IMR-90 (cell line): ENCODE measurements at regions not wholly inside any gene's neighbourhood (a gene's known extent, or its start where the extent isn't known, plus 50 kb on each side); places are given as distances from the start of the nearest gene placed in this dataset.

Source experiments
- ATAC-seq: fragments of 200-7000 bp; cut with Tn5 transposase; 2 replicates; pipeline ENCODE4 v1.9.1; 2020; ENCODE audit warnings: low read depth, mild to moderate bottlenecking, moderate library complexity
- BruUV-seq: library from RNA; stranded (reverse); fragments of 400-500 nt; replicated peaks from 2 replicates; lab custom pipeline; 2021; lab: Mats Ljungman, UMichigan
- CTCF ChIA-PET: fragments of 300-600 bp; formaldehyde crosslinking; extraction: SDS; loops from one replicate; lab custom pipeline; 2021; ENCODE audit warnings: antibody characterized with exemption; lab: Yijun Ruan, JAX
- POLR2A ChIA-PET: fragments of 300-600 bp; sonication (Branson Sonifier 250); formaldehyde crosslinking; loops from one replicate; lab custom pipeline; 2022; ENCODE audit warnings: antibody characterized with exemption; ENCODE audit not compliant: unreplicated experiment; lab: Charles Lee
- DNase-seq: peaks from one replicate; pipeline ENCODE4 v3.0.0; 2013
- H2AFZ ChIP-seq: replicated peaks from 2 replicates; pipeline ENCODE3; 2013; ENCODE audit warnings: low read length, mild to moderate bottlenecking; ENCODE audit not compliant: poor library complexity
- H2AK5ac ChIP-seq: 2 replicates; pipeline ENCODE4 v1.6.1; 2013; ENCODE audit warnings: low read depth, low read length, inconsistent platforms
- H2AK9ac ChIP-seq: replicated peaks from 2 replicates; pipeline ENCODE3; 2013; ENCODE audit warnings: mild to moderate bottlenecking, low read depth, low read length, moderate library complexity; ENCODE audit not compliant: poor library complexity
- H2BK120ac ChIP-seq: 2 replicates; pipeline ENCODE4 v1.6.1; 2013; ENCODE audit warnings: low read depth, low read length, inconsistent platforms
- H2BK15ac ChIP-seq: 3 replicates; pipeline ENCODE4 v1.6.1; 2013; ENCODE audit warnings: low read depth, low read length, inconsistent platforms
- H2BK20ac ChIP-seq: 2 replicates; pipeline ENCODE4 v1.6.1; 2013; ENCODE audit warnings: low read depth, mild to moderate bottlenecking, inconsistent platforms, low read length, moderate library complexity
- H2BK5ac ChIP-seq: 2 replicates; pipeline ENCODE4 v1.6.1; 2013; ENCODE audit warnings: mild to moderate bottlenecking, low read depth, low read length, inconsistent platforms; ENCODE audit not compliant: poor library complexity, severe bottlenecking
- H3K14ac ChIP-seq: replicated peaks from 2 replicates; pipeline ENCODE4 v1.6.1; 2013; ENCODE audit warnings: low read depth, low read length, inconsistent platforms
- H3K18ac ChIP-seq: 2 replicates; pipeline ENCODE4 v1.6.1; 2013; ENCODE audit warnings: low read depth, low read length, control low read depth
- H3K23ac ChIP-seq: 2 replicates; pipeline ENCODE4 v1.6.1; 2013; ENCODE audit warnings: low read depth, low read length, inconsistent platforms
- H3K27ac ChIP-seq: 2 replicates; pipeline ENCODE4 v1.5.1; 2013; ENCODE audit warnings: mild to moderate bottlenecking, control low read depth, low read length; ENCODE audit not compliant: insufficient read depth
- H3K27me3 ChIP-seq: 2 replicates; pipeline ENCODE4 v1.6.1; 2013; ENCODE audit warnings: low read length; ENCODE audit not compliant: control insufficient read depth, insufficient read depth
- H3K36me3 ChIP-seq: 2 replicates; pipeline ENCODE4 v1.6.1; 2013; ENCODE audit warnings: low read length, mixed read lengths; ENCODE audit not compliant: control insufficient read depth, insufficient read depth
- H3K4ac ChIP-seq: 2 replicates; pipeline ENCODE4 v1.6.1; 2013; ENCODE audit warnings: low read depth, low read length, inconsistent platforms
- H3K4me1 ChIP-seq: 2 replicates; pipeline ENCODE4 v1.6.1; 2013; ENCODE audit warnings: low read length, mixed read lengths; ENCODE audit not compliant: control insufficient read depth, insufficient read depth
- H3K4me2 ChIP-seq: 2 replicates; pipeline ENCODE4 v1.6.1; 2013; ENCODE audit warnings: low read depth, mild to moderate bottlenecking, control low read depth, low read length, moderate library complexity
- H3K4me3 ChIP-seq: 2 replicates; pipeline ENCODE4 v1.5.1; 2013; ENCODE audit warnings: low read depth, mild to moderate bottlenecking, control low read depth, low read length, moderate library complexity; ENCODE audit not compliant: insufficient read depth
- H3K56ac ChIP-seq: 2 replicates; pipeline ENCODE4 v1.6.1; 2013; ENCODE audit warnings: low read length, inconsistent platforms; ENCODE audit not compliant: insufficient read depth; ENCODE audit errors: extremely low read depth
- H3K79me1 ChIP-seq, 2 experiments: 2 replicates each; pipeline ENCODE4 v1.6.1; 2013; ENCODE audit warnings: low read length in 2 of 2, inconsistent platforms in 1 of 2, low read depth in 1 of 2
- H3K9ac ChIP-seq: 2 replicates; pipeline ENCODE4 v1.6.1; 2013; ENCODE audit warnings: low read depth, low read length, control low read depth
- H3K9me1 ChIP-seq: 2 replicates; pipeline ENCODE4 v1.6.1; 2013; ENCODE audit warnings: low read length, inconsistent platforms; ENCODE audit not compliant: insufficient read depth
- H3K9me3 ChIP-seq: 2 replicates; pipeline ENCODE4 v1.6.1; 2013; ENCODE audit warnings: low read length; ENCODE audit not compliant: control insufficient read depth, insufficient read depth
- H4K20me1 ChIP-seq: 2 replicates; pipeline ENCODE4 v1.6.1; 2013; ENCODE audit warnings: low read length, inconsistent platforms; ENCODE audit not compliant: insufficient read depth
- H4K5ac ChIP-seq: 2 replicates; pipeline ENCODE4 v1.6.1; 2013; ENCODE audit warnings: mild to moderate bottlenecking, low read depth, low read length, control low read depth
- H4K8ac ChIP-seq, 2 experiments: 2 replicates each; pipeline ENCODE4 v1.6.1; 2013; ENCODE audit warnings: low read depth in 2 of 2, low read length in 2 of 2, control low read depth in 1 of 2, inconsistent platforms in 1 of 2
- H4K91ac ChIP-seq: 2 replicates; pipeline ENCODE4 v1.6.1; 2013; ENCODE audit warnings: low read depth, low read length, inconsistent platforms; ENCODE audit not compliant: insufficient read depth
- BHLHE40 ChIP-seq: fragments of 150-350 bp; IDR thresholded peaks from 2 replicates; pipeline ENCODE4 v1.6.1; 2016; ENCODE audit warnings: mild to moderate bottlenecking, low read depth, low read length
- CEBPB ChIP-seq: IDR thresholded peaks from 2 replicates; pipeline ENCODE4 v1.6.1; 2012; ENCODE audit warnings: low read depth, low read length, improper control_type of control experiment
- CHD1 ChIP-seq: IDR thresholded peaks from 2 replicates; pipeline ENCODE4 v1.6.1; 2012; ENCODE audit warnings: low read depth, low read length, improper control_type of control experiment
- CTCF ChIP-seq: conservative IDR thresholded peaks from 2 replicates; pipeline ENCODE4 v1.5.1; 2012; ENCODE audit warnings: mild to moderate bottlenecking, low read depth, low read length, improper control_type of control experiment
- ELK1 ChIP-seq: fragments of 150-350 bp; IDR thresholded peaks from 2 replicates; pipeline ENCODE4 v1.6.1; 2016; ENCODE audit warnings: low read depth, mild to moderate bottlenecking, low read length, moderate library complexity, borderline replicate concordance
- FOS ChIP-seq: fragments of 150-350 bp; IDR thresholded peaks from 2 replicates; pipeline ENCODE4 v1.6.1; 2016; ENCODE audit warnings: low read depth, low read length
- MAFK ChIP-seq: IDR thresholded peaks from 2 replicates; pipeline ENCODE4 v1.6.1; 2012; ENCODE audit warnings: low read depth, low read length, improper control_type of control experiment
- MAZ ChIP-seq: IDR thresholded peaks from 2 replicates; pipeline ENCODE4 v1.6.1; 2012; ENCODE audit warnings: low read depth, mild to moderate bottlenecking, low read length, improper control_type of control experiment, moderate library complexity, borderline replicate concordance
- MXI1 ChIP-seq: IDR thresholded peaks from 2 replicates; pipeline ENCODE4 v1.6.1; 2012; ENCODE audit warnings: low read depth, mild to moderate bottlenecking, low read length, moderate library complexity, borderline replicate concordance
- NFE2L2 ChIP-seq: fragments of 150-350 bp; IDR thresholded peaks from 2 replicates; pipeline ENCODE4 v1.6.1; 2016; ENCODE audit warnings: low read depth, mild to moderate bottlenecking, low read length
- POLR2A ChIP-seq: IDR thresholded peaks from 2 replicates; pipeline ENCODE4 v1.6.1; 2012; ENCODE audit warnings: mild to moderate bottlenecking, low read depth, low read length
- RAD21 ChIP-seq: IDR thresholded peaks from 2 replicates; pipeline ENCODE4 v1.6.1; 2012; ENCODE audit warnings: low read length, improper control_type of control experiment
- RCOR1 ChIP-seq: IDR thresholded peaks from 2 replicates; pipeline ENCODE4 v1.6.1; 2012; ENCODE audit warnings: mild to moderate bottlenecking, low read length, improper control_type of control experiment; ENCODE audit not compliant: insufficient replicate concordance
- RFX5 ChIP-seq: IDR thresholded peaks from 2 replicates; pipeline ENCODE4 v1.8.0; 2012; ENCODE audit warnings: low read depth, mild to moderate bottlenecking, low read length, moderate library complexity
- SMC3 ChIP-seq: fragments of 150-350 bp; IDR thresholded peaks from 2 replicates; pipeline ENCODE4 v1.6.1; 2016; ENCODE audit warnings: low read depth, mild to moderate bottlenecking, antibody characterized with exemption, low read length, moderate library complexity
- USF2 ChIP-seq: fragments of 150-350 bp; IDR thresholded peaks from 2 replicates; pipeline ENCODE4 v1.6.1; 2017; ENCODE audit warnings: mild to moderate bottlenecking, antibody characterized with exemption, low read length, low read depth
- dilution Hi-C: fragments of 300-500 bp; cut with HindIII; formaldehyde crosslinking; loops from one replicate; pipeline ENCODE4 v1.14.3; 2018; ENCODE audit warnings: low sequenced_read_pairs; ENCODE audit not compliant: unreplicated experiment
- in situ Hi-C: fragments of 300-500 bp; cut with MboI; formaldehyde crosslinking; loops from 3 replicates; pipeline ENCODE4 v1.14.3; 2019; ENCODE audit warnings: low sequenced_read_pairs, inconsistent platforms, mixed read lengths
- intact Hi-C: fragments of 100-400 bp; cut with micrococcal nuclease; formaldehyde crosslinking; loops from 2 replicates; pipeline ENCODE4 v1.10.0; 2022

- no peak for ATAC-seq
- H2AK5ac ChIP-seq: no peak overlapping the region
- dilution Hi-C loops: no loop called here
These were observed 776.7 kb downstream of the DTWD2 start for GRCh38 chr5:118211606-118212005.

More at GRCh38 chr5:118211606-118212005, 776.7 kb downstream of the DTWD2 start:
- no TSS peak for BruUV-seq
- H3K4me2 ChIP-seq: no peak overlapping the region
- no peak overlapping the region for H4K91ac ChIP-seq
- H3K9me1 ChIP-seq: no peaks in the 10 kb centered on the region
- H2BK5ac ChIP-seq: no peak overlapping the region
- no peak overlapping the region for H2BK15ac ChIP-seq
- POLR2A ChIA-PET: no interaction called here
- CTCF ChIA-PET: no interaction called here
- no peak overlapping the region for H3K27ac ChIP-seq
- H2AK9ac ChIP-seq: no peak overlapping the region
- H2BK20ac ChIP-seq: no peak overlapping the region
- H3K36me3 ChIP-seq: no peaks in the 10 kb centered on the region
- no peak overlapping the region for H3K9ac ChIP-seq
- H4K20me1 ChIP-seq: no peaks in the 10 kb centered on the region
- H3K79me1 ChIP-seq: no peaks in the 10 kb centered on the region
- no peak overlapping the region for H4K8ac ChIP-seq
- H3K23ac ChIP-seq: no peak overlapping the region
- peaks cover 9% of the 10 kb centered on the region; the same call in 1 of the 2 replicates for H3K9me3 ChIP-seq
- H3K27me3 ChIP-seq: no peaks in the 10 kb centered on the region
- H2BK120ac ChIP-seq: no peak overlapping the region
- H2AFZ ChIP-seq: no peak overlapping the region
- intact Hi-C loops (no loop called here), in situ Hi-C loops (no loop called here)
- H3K4me3 ChIP-seq: no peak overlapping the region
- H3K18ac ChIP-seq: no peak overlapping the region
- no peaks in the 10 kb centered on the region for H3K4me1 ChIP-seq
- H3K14ac ChIP-seq: no peak overlapping the region
- TF ChIP-seq NFE2L2: no peak
- TF ChIP-seq FOS: no peak
- no peak for TF ChIP-seq MXI1
- TF ChIP-seq MAZ: no peak
- TF ChIP-seq RCOR1: no peak
- no peak for TF ChIP-seq MAFK
- TF ChIP-seq CTCF: no peak
- no peak for TF ChIP-seq CEBPB
- TF ChIP-seq ELK1: no peak
- TF ChIP-seq RAD21: no peak
- TF ChIP-seq BHLHE40: no peak
- no peak for TF ChIP-seq USF2
- TF ChIP-seq POLR2A: no peak
- no peak for TF ChIP-seq RFX5
- no peak for TF ChIP-seq SMC3
- TF ChIP-seq CHD1: no peak
- H4K5ac ChIP-seq: no peak overlapping the region
- no peak overlapping the region for H3K4ac ChIP-seq
- no peak overlapping the region for H3K56ac ChIP-seq
- no peak for DNase-seq
